DND-41 (cell line): ENCODE measurements at regions not wholly inside any gene's neighbourhood (a gene's known extent, or its start where the extent isn't known, plus 50 kb on each side); places are given as distances from the start of the nearest gene placed in this dataset.

Source experiments
- EZH2 ChIP-seq: IDR thresholded peaks from 3 replicates; pipeline ENCODE4 v1.6.1; 2012; ENCODE audit warnings: borderline replicate concordance, low read depth, mild to moderate bottlenecking, moderate library complexity, low read length, inconsistent platforms; ENCODE audit not compliant: severe bottlenecking
- TF ChIP-seq, protein P1 (sequence below): IDR thresholded peaks from 2 replicates; pipeline ENCODE4 v1.5.1; 2012; ENCODE audit warnings: borderline replicate concordance, low read length, moderate library complexity, mild to moderate bottlenecking; ENCODE audit not compliant: poor library complexity, severe bottlenecking; ENCODE audit errors: extremely low read depth

DNA sequence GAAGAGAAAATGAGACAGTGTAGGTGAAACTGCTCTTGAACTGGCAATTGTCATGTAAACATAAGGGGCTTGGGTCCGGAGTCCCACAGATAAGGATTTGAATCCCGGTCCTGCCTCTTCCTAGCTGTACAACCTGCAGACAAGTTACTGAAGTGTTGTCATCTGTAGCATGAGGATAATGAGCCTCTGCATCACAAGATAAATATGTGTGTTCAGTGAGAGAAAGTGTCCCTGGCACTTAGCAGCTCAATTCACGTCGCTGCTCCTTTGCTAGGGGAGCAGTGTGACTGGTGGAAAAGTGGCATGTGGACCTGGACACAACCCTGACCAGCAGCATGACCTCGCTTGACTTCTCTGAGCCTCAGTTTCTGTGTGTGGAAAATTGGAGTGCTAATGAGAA, 73.7 kb upstream of the NECTIN1 start:
- TF ChIP-seq EZH2: no peak
- TF ChIP-seq, protein P1, sequence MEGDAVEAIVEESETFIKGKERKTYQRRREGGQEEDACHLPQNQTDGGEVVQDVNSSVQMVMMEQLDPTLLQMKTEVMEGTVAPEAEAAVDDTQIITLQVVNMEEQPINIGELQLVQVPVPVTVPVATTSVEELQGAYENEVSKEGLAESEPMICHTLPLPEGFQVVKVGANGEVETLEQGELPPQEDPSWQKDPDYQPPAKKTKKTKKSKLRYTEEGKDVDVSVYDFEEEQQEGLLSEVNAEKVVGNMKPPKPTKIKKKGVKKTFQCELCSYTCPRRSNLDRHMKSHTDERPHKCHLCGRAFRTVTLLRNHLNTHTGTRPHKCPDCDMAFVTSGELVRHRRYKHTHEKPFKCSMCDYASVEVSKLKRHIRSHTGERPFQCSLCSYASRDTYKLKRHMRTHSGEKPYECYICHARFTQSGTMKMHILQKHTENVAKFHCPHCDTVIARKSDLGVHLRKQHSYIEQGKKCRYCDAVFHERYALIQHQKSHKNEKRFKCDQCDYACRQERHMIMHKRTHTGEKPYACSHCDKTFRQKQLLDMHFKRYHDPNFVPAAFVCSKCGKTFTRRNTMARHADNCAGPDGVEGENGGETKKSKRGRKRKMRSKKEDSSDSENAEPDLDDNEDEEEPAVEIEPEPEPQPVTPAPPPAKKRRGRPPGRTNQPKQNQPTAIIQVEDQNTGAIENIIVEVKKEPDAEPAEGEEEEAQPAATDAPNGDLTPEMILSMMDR: no peak
